Chondrocyte (in vitro differentiated cells): ENCODE measurements at regions not wholly inside any gene's neighbourhood (a gene's known extent, or its start where the extent isn't known, plus 50 kb on each side); places are given as distances from the start of the nearest gene placed in this dataset.

ENCODE experiments used
- DNase-seq: peaks from one replicate; pipeline ENCODE4 v3.0.0; 2021; ENCODE audit warnings: mixed read lengths, low spot score
- H3K27ac Mint-ChIP-seq: one replicate; pipeline ENCODE4 v1.8.0; 2021; ENCODE audit warnings: mild to moderate bottlenecking, moderate library complexity, mixed read lengths; ENCODE audit not compliant: unreplicated experiment
- H3K27me3 Mint-ChIP-seq: 2 replicates; pipeline ENCODE4 v1.8.0; 2021; ENCODE audit warnings: low read depth, mixed read lengths
- H3K36me3 Mint-ChIP-seq: 2 replicates; pipeline ENCODE4 v1.8.0; 2021; ENCODE audit warnings: low read depth, mixed read lengths
- H3K4me1 Mint-ChIP-seq: 2 replicates; pipeline ENCODE4 v1.8.0; 2021; ENCODE audit warnings: low read depth, mild to moderate bottlenecking, mixed read lengths
- H3K4me3 Mint-ChIP-seq: one replicate; pipeline ENCODE4 v1.8.0; 2021; ENCODE audit warnings: mild to moderate bottlenecking, moderate library complexity, mixed read lengths; ENCODE audit not compliant: unreplicated experiment
- H3K9me3 Mint-ChIP-seq: 2 replicates; pipeline ENCODE4 v1.8.0; 2021; ENCODE audit warnings: low read depth, mixed read lengths
- CTCF ChIP-seq: fragments of 200-600 bp; sonication (generic); IDR thresholded peaks from 2 replicates; pipeline ENCODE4 v1.5.0; 2021; ENCODE audit warnings: antibody characterized with exemption, mild to moderate bottlenecking, moderate library complexity

GRCh38 chr15:88348579-88349230, 92.2 kb upstream of the NTRK3 start:
- Mint-ChIP-seq H3K36me3 (no peaks in the 10 kb centered on the region), H3K9me3 (peaks cover 21% of the 10 kb centered on the region), H3K27me3 (peaks cover 7% of the 10 kb centered on the region), H3K4me1 (no peaks in the 10 kb centered on the region), H3K27ac (no peak overlapping the region), H3K4me3 (no peak overlapping the region)
- no peak for DNase-seq
- no peak for TF ChIP-seq CTCF

- Mint-ChIP-seq H3K9me3 (no peaks in the 10 kb centered on the region), H3K4me1 (no peaks in the 10 kb centered on the region), H3K27me3 (peaks cover 7% of the 10 kb centered on the region), H3K36me3 (no peaks in the 10 kb centered on the region), H3K4me3 (no peak overlapping the region), H3K27ac (no peak overlapping the region)
- DNase-seq, result no peak
- TF ChIP-seq CTCF, result no peak
Observed at GRCh38 chr15:88345962-88346361, 89.4 kb upstream of the NTRK3 start.

- H3K4me3 Mint-ChIP-seq, result no peak overlapping the region
- no peak for TF ChIP-seq CTCF
- H3K27me3 Mint-ChIP-seq, result peaks cover 5% of the 10 kb centered on the region
- H3K9me3 Mint-ChIP-seq, result no peaks in the 10 kb centered on the region
- no peak overlapping the region for H3K27ac Mint-ChIP-seq
- no peaks in the 10 kb centered on the region for H3K36me3 Mint-ChIP-seq
- DNase-seq, result no peak
- no peaks in the 10 kb centered on the region for H3K4me1 Mint-ChIP-seq
Observed at GRCh38 chr15:88344786-88345185, 88.2 kb upstream of the NTRK3 start.

GRCh38 chr15:88342666-88343065, 86.1 kb upstream of the NTRK3 start:
- no peak for DNase-seq
- no peak for TF ChIP-seq CTCF
- Mint-ChIP-seq H3K4me3 (no peak overlapping the region), H3K36me3 (no peaks in the 10 kb centered on the region), H3K9me3 (no peaks in the 10 kb centered on the region), H3K27me3 (peaks cover 4% of the 10 kb centered on the region), H3K27ac (no peak overlapping the region), H3K4me1 (no peaks in the 10 kb centered on the region)

GRCh38 chr15:88341653-88342052, 85.1 kb upstream of the NTRK3 start:
- Mint-ChIP-seq H3K4me3 (no peak overlapping the region), H3K27ac (no peak overlapping the region), H3K4me1 (no peaks in the 10 kb centered on the region), H3K27me3 (peaks cover 4% of the 10 kb centered on the region), H3K9me3 (no peaks in the 10 kb centered on the region), H3K36me3 (no peaks in the 10 kb centered on the region)
- no peak for DNase-seq
- no peak for TF ChIP-seq CTCF
